SU-DHL-6 (cell line): ENCODE measurements at regions not wholly inside any gene's neighbourhood (a gene's known extent, or its start where the extent isn't known, plus 50 kb on each side); places are given as distances from the start of the nearest gene placed in this dataset.
"Not testable (repeated sequence)": the region's sequence is repeated elsewhere in the genome, so short reads cannot be mapped to it uniquely, and the experiment has no call there.

Experiments
- EZH2phosphoT487 ChIP-seq: fragments of 200-600 bp; sonication (generic), shearing (Covaris generic); conservative IDR thresholded peaks from 2 replicates; pipeline ENCODE4 v1.6.1; 2018; ENCODE audit warnings: mild to moderate bottlenecking, antibody characterized with exemption, low read length, moderate library complexity, mixed read lengths
- TF ChIP-seq, protein P1 (sequence below): fragments of 200-600 bp; sonication (generic); IDR thresholded peaks from one replicate; pipeline ENCODE4 v1.5.1; 2017; ENCODE audit warnings: antibody characterized with exemption, mild to moderate bottlenecking, low read length, moderate library complexity; ENCODE audit not compliant: insufficient read depth, poor library complexity, severe bottlenecking

DNA sequence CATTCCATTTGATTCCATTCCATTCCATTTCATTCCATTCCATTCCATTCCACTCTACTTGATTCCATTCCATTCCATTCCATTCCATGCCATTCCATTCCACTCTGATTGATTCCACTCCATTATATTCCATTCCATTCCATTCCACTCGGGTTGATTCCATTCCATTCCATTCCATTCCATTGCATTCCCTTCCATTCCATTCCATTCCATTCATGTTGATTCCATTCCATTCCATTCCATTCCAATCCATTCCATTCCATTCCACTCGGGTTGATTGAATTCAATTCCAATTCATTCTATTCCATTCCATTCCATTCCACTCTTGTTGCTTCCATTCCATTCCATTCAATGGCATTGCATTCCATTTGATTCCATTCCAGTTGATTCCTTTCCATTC is 1136.4 kb downstream of the RPIA start:
- TF ChIP-seq, protein P1, sequence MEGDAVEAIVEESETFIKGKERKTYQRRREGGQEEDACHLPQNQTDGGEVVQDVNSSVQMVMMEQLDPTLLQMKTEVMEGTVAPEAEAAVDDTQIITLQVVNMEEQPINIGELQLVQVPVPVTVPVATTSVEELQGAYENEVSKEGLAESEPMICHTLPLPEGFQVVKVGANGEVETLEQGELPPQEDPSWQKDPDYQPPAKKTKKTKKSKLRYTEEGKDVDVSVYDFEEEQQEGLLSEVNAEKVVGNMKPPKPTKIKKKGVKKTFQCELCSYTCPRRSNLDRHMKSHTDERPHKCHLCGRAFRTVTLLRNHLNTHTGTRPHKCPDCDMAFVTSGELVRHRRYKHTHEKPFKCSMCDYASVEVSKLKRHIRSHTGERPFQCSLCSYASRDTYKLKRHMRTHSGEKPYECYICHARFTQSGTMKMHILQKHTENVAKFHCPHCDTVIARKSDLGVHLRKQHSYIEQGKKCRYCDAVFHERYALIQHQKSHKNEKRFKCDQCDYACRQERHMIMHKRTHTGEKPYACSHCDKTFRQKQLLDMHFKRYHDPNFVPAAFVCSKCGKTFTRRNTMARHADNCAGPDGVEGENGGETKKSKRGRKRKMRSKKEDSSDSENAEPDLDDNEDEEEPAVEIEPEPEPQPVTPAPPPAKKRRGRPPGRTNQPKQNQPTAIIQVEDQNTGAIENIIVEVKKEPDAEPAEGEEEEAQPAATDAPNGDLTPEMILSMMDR: not testable (repeated sequence)
- TF ChIP-seq EZH2phosphoT487: not testable (repeated sequence)
